ENCODE measurements at regions not wholly inside any gene's neighbourhood (a gene's known extent, or its start where the extent isn't known, plus 50 kb on each side); places are given as distances from the start of the nearest gene placed in this dataset.

- Histone ChIP-seq H3K4me1 (ENCODE audit: control insufficient read depth, extremely low read depth, insufficient read depth, low read length) (no peaks in the 10 kb centered on the region), H3K27me3 (ENCODE audit: control insufficient read depth in 2 of 2, insufficient read depth in 2 of 2, low read length in 2 of 2) (no peaks in the 10 kb centered on the region), H4K20me1 (replicated peaks; ENCODE audit: control insufficient read depth, extremely low read depth, insufficient read depth, low read length) (no peaks in the 10 kb centered on the region), H3K4me2 (ENCODE audit: insufficient read depth, low read length) (no peak overlapping the region), H3K9me1 (replicated peaks; ENCODE audit: control insufficient read depth, extremely low read depth, insufficient read depth, low read length) (no peaks in the 10 kb centered on the region), H3K9ac (replicated peaks; ENCODE audit: extremely low read depth, insufficient read depth, low read length) (no peak overlapping the region), H2AFZ (ENCODE audit: low read depth, low read length) (no peak overlapping the region), H3K4me3 (replicated peaks in 1 of 3; ENCODE audit: insufficient read depth in 1 of 3, low read depth in 1 of 3, low read length in 3 of 3) (no peak overlapping the region), H3K9me3 (replicated peaks; ENCODE audit: control insufficient read depth, insufficient read depth, low read length) (peaks cover 1% of the 10 kb centered on the region), H3K79me2 (ENCODE audit: control insufficient read depth, insufficient read depth, low read length) (no peaks in the 10 kb centered on the region), H3K36me3 (ENCODE audit: control insufficient read depth in 2 of 2, extremely low read depth in 1 of 2, insufficient read depth in 2 of 2, low read length in 2 of 2) (no peaks in the 10 kb centered on the region), H3K27ac (ENCODE audit: insufficient read depth, low read depth, low read length) (no peak overlapping the region)
- TF ChIP-seq JUN (IDR thresholded peaks at IDR 0.05; ENCODE audit: borderline replicate concordance, insufficient read depth, insufficient read length, low read depth): no peak
- TF ChIP-seq MYC (IDR thresholded peaks at IDR 0.05; ENCODE audit: low read depth, low read length): no peak
- TF ChIP-seq GATA2 (IDR thresholded peaks at IDR 0.05; ENCODE audit: insufficient read depth, insufficient read length, low read depth, low read length): no peak
- TF ChIP-seq MAX (IDR thresholded peaks at IDR 0.05; ENCODE audit: insufficient read depth, insufficient read length): no peak
- no peak for TF ChIP-seq FOS (IDR thresholded peaks at IDR 0.05; ENCODE audit: borderline replicate concordance, insufficient read depth, low read length)
- intact Hi-C loops (cut with micrococcal nuclease): no loop called here
- DNase-seq (ENCODE audit: low read depth, low spot score) (no peak), FAIRE-seq (no peak)
- ChIA-PET POLR2A (no interaction called here), CTCF (no interaction called here)
- dilution Hi-C loops (cut with MboI; ENCODE audit: extremely low pct_ligation_motif_present, low sequenced_read_pairs): no loop called here
- no TSS peak for BruUV-seq (replicated peaks)
These were observed 379.0 kb upstream of the SOX9 start for GRCh38 chr17:71741836-71742235.

- intact Hi-C loops (cut with micrococcal nuclease): no loop called here
- POLR2A ChIA-PET: no interaction called here
- Histone ChIP-seq H3K79me2 (ENCODE audit: control insufficient read depth, insufficient read depth, low read length) (no peaks in the 10 kb centered on the region), H3K4me1 (ENCODE audit: control insufficient read depth, extremely low read depth, insufficient read depth, low read length) (no peaks in the 10 kb centered on the region), H3K36me3 (ENCODE audit: control insufficient read depth in 2 of 2, extremely low read depth in 1 of 2, insufficient read depth in 2 of 2, low read length in 2 of 2) (no peaks in the 10 kb centered on the region), H3K9me1 (replicated peaks; ENCODE audit: control insufficient read depth, extremely low read depth, insufficient read depth, low read length) (no peaks in the 10 kb centered on the region), H3K27ac (ENCODE audit: insufficient read depth, low read depth, low read length) (no peak overlapping the region), H3K9ac (replicated peaks; ENCODE audit: extremely low read depth, insufficient read depth, low read length) (no peak overlapping the region), H3K9me3 (replicated peaks; ENCODE audit: control insufficient read depth, insufficient read depth, low read length) (peaks cover 4% of the 10 kb centered on the region), H2AFZ (ENCODE audit: low read depth, low read length) (no peak overlapping the region), H3K27me3 (ENCODE audit: control insufficient read depth in 2 of 2, insufficient read depth in 2 of 2, low read length in 2 of 2) (no peaks in the 10 kb centered on the region), H3K4me3 (replicated peaks in 1 of 3; ENCODE audit: insufficient read depth in 1 of 3, low read depth in 1 of 3, low read length in 3 of 3) (no peak overlapping the region), H4K20me1 (replicated peaks; ENCODE audit: control insufficient read depth, extremely low read depth, insufficient read depth, low read length) (no peaks in the 10 kb centered on the region), H3K4me2 (ENCODE audit: insufficient read depth, low read length) (no peak overlapping the region)
- dilution Hi-C loops (cut with MboI; ENCODE audit: extremely low pct_ligation_motif_present, low sequenced_read_pairs): no loop called here
- BruUV-seq (replicated peaks): no TSS peak
- no peak for FAIRE-seq
- TF ChIP-seq JUN (IDR thresholded peaks at IDR 0.05; ENCODE audit: borderline replicate concordance, insufficient read depth, insufficient read length, low read depth) (no peak), POLR2AphosphoS5 (IDR thresholded peaks at IDR 0.05; ENCODE audit: insufficient read depth, low read depth, low read length) (no peak), EZH2 (IDR thresholded peaks at IDR 0.05; ENCODE audit: borderline replicate concordance, low read depth, low read length, severe bottlenecking) (no peak), CTCF (IDR thresholded peaks at IDR 0.05; ENCODE audit: extremely low read depth in 1 of 2, insufficient read depth in 1 of 2, low read depth in 1 of 2, low read length in 2 of 2) (no peak), FOS (IDR thresholded peaks at IDR 0.05; ENCODE audit: borderline replicate concordance, insufficient read depth, low read length) (no peak), POLR2A (IDR thresholded peaks at IDR 0.05; ENCODE audit: low read depth, low read length) (no peak), MAX (IDR thresholded peaks at IDR 0.05; ENCODE audit: insufficient read depth, insufficient read length) (no peak)
- DNase-seq (ENCODE audit: low read depth, low spot score): no peak
- CTCF ChIA-PET: no interaction called here
These were observed 371.9 kb upstream of the SOX9 start for GRCh38 chr17:71748872-71749271.

Data from endothelial cell of umbilical vein (primary cell).